ENCODE measurements at regions not wholly inside any gene's neighbourhood (a gene's known extent, or its start where the extent isn't known, plus 50 kb on each side); places are given as distances from the start of the nearest gene placed in this dataset.

DNA sequence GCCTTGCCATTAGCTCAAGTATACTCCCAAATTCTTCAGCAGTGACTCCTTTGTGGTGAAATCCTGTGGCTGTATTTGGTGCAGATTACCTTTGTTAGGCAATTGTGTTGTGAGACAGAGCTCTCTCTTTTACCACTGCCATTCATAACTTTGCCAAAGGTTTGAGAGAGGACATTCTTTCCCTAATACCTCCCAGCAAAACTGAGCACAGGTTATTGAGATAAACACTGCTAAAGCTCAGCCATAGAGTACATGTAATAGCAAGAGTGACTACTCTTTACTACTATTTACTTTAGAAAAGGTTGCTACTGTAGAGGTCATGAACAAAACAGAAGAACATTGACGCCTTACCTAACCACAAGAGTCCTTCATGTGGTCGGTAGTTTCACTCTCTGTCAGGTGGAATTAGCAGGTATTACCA lies 514.0 kb upstream of the ADAMTS5 start:
- Histone ChIP-seq H3K27ac (ENCODE audit: low read depth in 1 of 3, low read length in 2 of 3) (no peak overlapping the region), H3K36me3 (ENCODE audit: control insufficient read depth in 3 of 3, insufficient read depth in 2 of 3, low read depth in 1 of 3, low read length in 3 of 3) (no peaks in the 10 kb centered on the region), H3K4me1 (ENCODE audit: control insufficient read depth in 3 of 3, insufficient read depth in 2 of 3, low read depth in 1 of 3, low read length in 2 of 3) (no peaks in the 10 kb centered on the region), H3K4me3 (ENCODE audit: low read depth in 1 of 3, low read length in 3 of 3) (no peak overlapping the region), H3K9me3 (ENCODE audit: control insufficient read depth in 2 of 2, insufficient read depth in 1 of 2, low read depth in 1 of 2, low read length in 1 of 2) (peaks cover 0 to 4% of the 10 kb centered on the region in 2 donors), H3K27me3 (ENCODE audit: control insufficient read depth in 3 of 3, insufficient read depth in 3 of 3, low read length in 3 of 3) (no peaks in the 10 kb centered on the region)
- 54 to 63% (median 59%) methylated on average over 2 of the region's 2 CpGs for WGBS, 3 donors
- DNase-seq (peak in 1 of 2 donors; percentile 5), FAIRE-seq (no peak)

DNA sequence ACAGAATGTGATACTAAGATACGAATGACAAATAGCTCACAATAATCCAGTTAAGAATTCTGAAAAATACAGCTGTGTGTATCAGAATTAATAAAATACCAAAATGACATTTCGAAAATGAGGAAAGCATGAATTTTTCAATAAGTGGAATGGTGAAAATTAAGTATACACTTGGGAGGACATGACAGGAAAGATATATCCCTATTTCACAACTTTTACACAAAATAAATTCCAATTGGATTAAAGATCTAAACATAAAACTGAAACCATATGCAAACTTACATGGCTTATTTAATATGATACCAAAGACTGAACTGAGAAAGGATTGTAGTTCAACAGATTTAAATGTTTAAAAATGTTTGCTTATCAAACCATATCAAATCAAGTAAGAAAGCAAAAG lies 510.4 kb upstream of the ADAMTS5 start:
- Histone ChIP-seq H3K4me1 (ENCODE audit: control insufficient read depth in 3 of 3, insufficient read depth in 2 of 3, low read depth in 1 of 3, low read length in 2 of 3) (no peaks in the 10 kb centered on the region), H3K4me3 (ENCODE audit: low read depth in 1 of 3, low read length in 3 of 3) (no peak overlapping the region), H3K9me3 (ENCODE audit: control insufficient read depth in 2 of 2, insufficient read depth in 1 of 2, low read depth in 1 of 2, low read length in 1 of 2) (peaks cover 0 to 4% of the 10 kb centered on the region in 2 donors), H3K27me3 (ENCODE audit: control insufficient read depth in 3 of 3, insufficient read depth in 3 of 3, low read length in 3 of 3) (no peaks in the 10 kb centered on the region), H3K36me3 (ENCODE audit: control insufficient read depth in 3 of 3, insufficient read depth in 2 of 3, low read depth in 1 of 3, low read length in 3 of 3) (no peaks in the 10 kb centered on the region), H3K27ac (ENCODE audit: low read depth in 1 of 3, low read length in 2 of 3) (no peak overlapping the region)
- FAIRE-seq (peak; percentile 39), DNase-seq (no peak)
- WGBS, 3 donors = 62 to 77% (median 70%) methylated on average over 2 of the region's 2 CpGs

DNA sequence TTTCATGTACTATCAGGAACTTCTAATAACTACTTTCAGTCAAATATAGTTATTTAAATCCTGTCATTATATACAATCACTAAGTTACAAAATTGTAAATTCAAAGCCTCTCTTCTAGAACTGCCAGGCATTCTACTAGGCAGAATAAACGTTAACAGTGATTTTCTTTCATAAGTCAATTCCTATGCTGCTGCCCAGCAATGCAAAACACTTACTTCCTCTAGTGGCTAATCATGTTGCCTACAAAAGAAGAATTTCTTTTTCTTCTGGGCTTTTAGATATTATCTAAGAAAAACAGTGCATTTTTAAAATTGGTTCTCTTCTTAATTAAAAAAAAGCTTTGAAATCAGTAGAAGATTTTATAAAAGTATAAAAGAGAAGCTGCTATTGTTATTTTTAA lies 509.8 kb upstream of the ADAMTS5 start:
- Histone ChIP-seq H3K4me1 (ENCODE audit: control insufficient read depth in 3 of 3, insufficient read depth in 2 of 3, low read depth in 1 of 3, low read length in 2 of 3) (no peaks in the 10 kb centered on the region), H3K27me3 (ENCODE audit: control insufficient read depth in 3 of 3, insufficient read depth in 3 of 3, low read length in 3 of 3) (no peaks in the 10 kb centered on the region), H3K4me3 (ENCODE audit: low read depth in 1 of 3, low read length in 3 of 3) (no peak overlapping the region), H3K27ac (ENCODE audit: low read depth in 1 of 3, low read length in 2 of 3) (no peak overlapping the region), H3K36me3 (ENCODE audit: control insufficient read depth in 3 of 3, insufficient read depth in 2 of 3, low read depth in 1 of 3, low read length in 3 of 3) (no peaks in the 10 kb centered on the region), H3K9me3 (ENCODE audit: control insufficient read depth in 2 of 2, insufficient read depth in 1 of 2, low read depth in 1 of 2, low read length in 1 of 2) (peaks cover 0 to 4% of the 10 kb centered on the region in 2 donors)
- peak in 1 of 2 donors; percentile 8 for DNase-seq
- no peak for FAIRE-seq
- 0 to 4% (median 0%) methylated on average over 1 of the region's 1 CpG for WGBS, 3 donors

DNA sequence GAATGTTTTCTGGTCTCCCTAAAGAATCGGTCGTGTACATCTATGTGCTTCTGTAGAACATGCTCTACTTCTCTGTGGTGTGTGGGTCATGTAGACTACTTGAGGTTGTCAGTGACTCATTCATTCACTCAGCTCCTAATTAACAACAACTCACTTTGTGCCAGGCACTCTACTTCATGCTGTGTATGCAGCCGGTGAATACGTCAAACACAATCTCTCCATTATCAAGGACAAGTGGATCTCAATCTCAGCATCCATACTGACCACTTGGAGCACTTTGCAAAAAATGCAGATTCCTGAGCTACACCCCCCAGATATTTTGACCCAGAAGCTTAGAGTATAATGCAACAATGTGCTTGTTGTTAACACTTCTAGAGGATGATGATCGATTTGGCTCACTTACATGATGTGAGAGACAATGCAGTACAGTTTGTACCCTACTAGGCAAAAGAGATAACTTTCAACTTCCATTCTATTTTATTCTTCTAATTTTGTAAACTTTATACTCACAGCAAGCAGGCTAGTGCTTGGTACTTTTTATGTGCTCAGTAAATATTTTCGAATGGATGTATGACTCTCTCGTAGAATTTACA lies 508.6 kb upstream of the ADAMTS5 start:
- 88 to 89% (median 88%) methylated on average over 7 of the region's 7 CpGs for WGBS, 3 donors
- Histone ChIP-seq H3K36me3 (ENCODE audit: control insufficient read depth in 3 of 3, insufficient read depth in 2 of 3, low read depth in 1 of 3, low read length in 3 of 3) (no peaks in the 10 kb centered on the region), H3K27me3 (ENCODE audit: control insufficient read depth in 3 of 3, insufficient read depth in 3 of 3, low read length in 3 of 3) (no peaks in the 10 kb centered on the region), H3K4me3 (ENCODE audit: low read depth in 1 of 3, low read length in 3 of 3) (no peak overlapping the region), H3K27ac (ENCODE audit: low read depth in 1 of 3, low read length in 2 of 3) (no peak overlapping the region), H3K4me1 (ENCODE audit: control insufficient read depth in 3 of 3, insufficient read depth in 2 of 3, low read depth in 1 of 3, low read length in 2 of 3) (no peaks in the 10 kb centered on the region), H3K9me3 (ENCODE audit: control insufficient read depth in 2 of 2, insufficient read depth in 1 of 2, low read depth in 1 of 2, low read length in 1 of 2) (peaks cover 0 to 4% of the 10 kb centered on the region in 2 donors)
- FAIRE-seq (no peak), DNase-seq (no peak)

DNA sequence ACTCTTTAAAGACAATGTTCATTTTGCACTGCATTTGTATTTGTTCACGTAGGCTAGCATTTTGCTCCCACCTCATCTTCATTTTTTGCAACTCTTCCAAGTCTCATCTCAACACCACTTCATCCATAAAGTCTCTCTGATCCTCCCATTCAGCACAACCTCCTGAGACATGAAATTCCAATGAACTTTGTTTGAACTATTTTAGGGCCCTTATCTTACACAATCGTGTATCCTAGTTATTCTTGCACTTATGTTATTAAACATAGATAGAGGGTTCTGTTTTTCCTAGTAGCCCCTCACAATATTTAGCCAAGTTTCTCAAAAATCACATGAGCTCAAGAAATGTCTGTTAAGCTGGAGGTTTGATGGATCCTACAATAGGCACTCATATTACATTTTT lies 500.5 kb upstream of the ADAMTS5 start:
- H3K27ac ChIP-seq (ENCODE audit: low read depth in 1 of 3, low read length in 2 of 3) = no peak overlapping the region
- H3K36me3 ChIP-seq (ENCODE audit: control insufficient read depth in 3 of 3, insufficient read depth in 2 of 3, low read depth in 1 of 3, low read length in 3 of 3) = no peaks in the 10 kb centered on the region
- FAIRE-seq = no peak
- no peaks in the 10 kb centered on the region for H3K27me3 ChIP-seq (ENCODE audit: control insufficient read depth in 3 of 3, insufficient read depth in 3 of 3, low read length in 3 of 3)
- no peak for DNase-seq
- no peaks in the 10 kb centered on the region for H3K4me1 ChIP-seq (ENCODE audit: control insufficient read depth in 3 of 3, insufficient read depth in 2 of 3, low read depth in 1 of 3, low read length in 2 of 3)
- H3K4me3 ChIP-seq (ENCODE audit: low read depth in 1 of 3, low read length in 3 of 3) = no peak overlapping the region
- H3K9me3 ChIP-seq (ENCODE audit: control insufficient read depth in 2 of 2, insufficient read depth in 1 of 2, low read depth in 1 of 2, low read length in 1 of 2) = no peaks in the 10 kb centered on the region
- 51 to 56% (median 52%) methylated on average over 2 of the region's 2 CpGs for WGBS, 3 donors

DNA sequence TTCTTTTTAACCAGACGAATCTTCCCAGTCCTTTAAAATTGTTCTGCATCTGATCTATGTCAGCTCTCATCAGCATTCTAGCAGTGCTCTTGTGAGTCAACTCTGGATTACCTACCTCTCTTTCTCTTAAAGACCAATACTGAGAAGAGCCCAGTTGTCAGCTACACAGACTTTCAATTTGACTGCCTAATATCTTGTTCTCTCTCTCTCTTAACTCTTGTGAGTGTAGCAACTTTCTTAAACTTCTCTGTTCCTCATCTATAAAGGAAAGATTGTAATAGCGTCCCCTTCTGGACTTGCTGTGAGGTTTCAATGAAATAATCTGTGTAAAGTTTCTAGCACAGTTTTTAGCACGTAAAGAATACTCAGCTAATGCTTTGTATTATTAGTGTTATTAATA lies 499.3 kb upstream of the ADAMTS5 start:
- no peaks in the 10 kb centered on the region for H3K27me3 ChIP-seq (ENCODE audit: control insufficient read depth in 3 of 3, insufficient read depth in 3 of 3, low read length in 3 of 3)
- DNase-seq = no peak
- H3K9me3 ChIP-seq (ENCODE audit: control insufficient read depth in 2 of 2, insufficient read depth in 1 of 2, low read depth in 1 of 2, low read length in 1 of 2) = no peaks in the 10 kb centered on the region
- H3K4me3 ChIP-seq (ENCODE audit: low read depth in 1 of 3, low read length in 3 of 3) = no peak overlapping the region
- H3K4me1 ChIP-seq (ENCODE audit: control insufficient read depth in 3 of 3, insufficient read depth in 2 of 3, low read depth in 1 of 3, low read length in 2 of 3) = no peaks in the 10 kb centered on the region
- no peak for FAIRE-seq
- no peaks in the 10 kb centered on the region for H3K36me3 ChIP-seq (ENCODE audit: control insufficient read depth in 3 of 3, insufficient read depth in 2 of 3, low read depth in 1 of 3, low read length in 3 of 3)
- 66 to 80% (median 77%) methylated on average over 3 of the region's 3 CpGs for WGBS, 3 donors
- H3K27ac ChIP-seq (ENCODE audit: low read depth in 1 of 3, low read length in 2 of 3) = no peak overlapping the region

DNA sequence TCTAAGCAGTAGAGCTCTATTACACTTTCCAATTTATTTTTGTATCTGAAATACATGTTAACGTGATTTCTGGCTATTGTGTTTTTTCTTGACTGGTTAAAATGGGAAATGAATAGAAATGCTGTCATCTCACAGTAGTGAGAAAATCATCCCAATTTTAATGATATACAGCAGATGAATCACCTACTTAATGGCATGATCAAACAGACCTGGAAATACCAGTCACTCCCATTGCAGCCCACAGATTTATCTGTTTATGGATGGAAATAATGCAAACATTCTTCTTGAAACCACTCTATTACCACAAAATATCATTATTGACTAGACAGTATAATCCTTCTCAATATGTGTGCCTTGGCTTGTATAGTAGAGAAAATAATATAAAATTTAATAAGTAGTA lies 497.8 kb upstream of the ADAMTS5 start:
- no peak overlapping the region for H3K27ac ChIP-seq (ENCODE audit: low read depth in 1 of 3, low read length in 2 of 3)
- DNase-seq (no peak), FAIRE-seq (no peak)
- H3K27me3 ChIP-seq (ENCODE audit: control insufficient read depth in 3 of 3, insufficient read depth in 3 of 3, low read length in 3 of 3) = no peaks in the 10 kb centered on the region
- no peaks in the 10 kb centered on the region for H3K9me3 ChIP-seq (ENCODE audit: control insufficient read depth in 2 of 2, insufficient read depth in 1 of 2, low read depth in 1 of 2, low read length in 1 of 2)
- no peaks in the 10 kb centered on the region for H3K4me1 ChIP-seq (ENCODE audit: control insufficient read depth in 3 of 3, insufficient read depth in 2 of 3, low read depth in 1 of 3, low read length in 2 of 3)
- no peak overlapping the region for H3K4me3 ChIP-seq (ENCODE audit: low read depth in 1 of 3, low read length in 3 of 3)
- no peaks in the 10 kb centered on the region for H3K36me3 ChIP-seq (ENCODE audit: control insufficient read depth in 3 of 3, insufficient read depth in 2 of 3, low read depth in 1 of 3, low read length in 3 of 3)
- 65 to 93% (median 90%) methylated on average over 1 of the region's 1 CpG for WGBS, 3 donors

DNA sequence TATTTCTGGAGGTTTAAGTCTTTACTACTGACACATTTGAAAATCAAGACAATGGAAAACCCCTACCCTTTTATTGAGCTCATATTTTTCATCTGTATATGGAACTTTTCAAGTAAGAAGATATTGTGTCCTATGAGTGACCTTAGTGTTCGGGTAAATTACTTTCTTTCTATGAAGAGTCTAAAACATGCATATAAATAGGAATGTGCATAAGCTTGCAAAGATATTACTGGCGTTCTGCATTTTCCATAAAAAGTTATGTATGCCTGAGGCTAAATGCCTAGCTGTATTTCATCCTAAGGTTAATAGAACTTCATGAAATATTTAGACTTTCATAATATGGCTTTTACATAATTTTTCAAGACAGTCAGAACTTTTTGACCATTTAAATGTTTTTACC lies 495.8 kb upstream of the ADAMTS5 start:
- Histone ChIP-seq H3K36me3 (ENCODE audit: control insufficient read depth in 3 of 3, insufficient read depth in 2 of 3, low read depth in 1 of 3, low read length in 3 of 3) (no peaks in the 10 kb centered on the region), H3K4me1 (ENCODE audit: control insufficient read depth in 3 of 3, insufficient read depth in 2 of 3, low read depth in 1 of 3, low read length in 2 of 3) (no peaks in the 10 kb centered on the region), H3K27me3 (ENCODE audit: control insufficient read depth in 3 of 3, insufficient read depth in 3 of 3, low read length in 3 of 3) (no peaks in the 10 kb centered on the region), H3K9me3 (ENCODE audit: control insufficient read depth in 2 of 2, insufficient read depth in 1 of 2, low read depth in 1 of 2, low read length in 1 of 2) (no peaks in the 10 kb centered on the region), H3K4me3 (ENCODE audit: low read depth in 1 of 3, low read length in 3 of 3) (no peak overlapping the region), H3K27ac (ENCODE audit: low read depth in 1 of 3, low read length in 2 of 3) (no peak overlapping the region)
- DNase-seq = no peak
- FAIRE-seq = no peak
- 73 to 86% (median 82%) methylated on average over 2 of the region's 2 CpGs for WGBS, 3 donors

DNA sequence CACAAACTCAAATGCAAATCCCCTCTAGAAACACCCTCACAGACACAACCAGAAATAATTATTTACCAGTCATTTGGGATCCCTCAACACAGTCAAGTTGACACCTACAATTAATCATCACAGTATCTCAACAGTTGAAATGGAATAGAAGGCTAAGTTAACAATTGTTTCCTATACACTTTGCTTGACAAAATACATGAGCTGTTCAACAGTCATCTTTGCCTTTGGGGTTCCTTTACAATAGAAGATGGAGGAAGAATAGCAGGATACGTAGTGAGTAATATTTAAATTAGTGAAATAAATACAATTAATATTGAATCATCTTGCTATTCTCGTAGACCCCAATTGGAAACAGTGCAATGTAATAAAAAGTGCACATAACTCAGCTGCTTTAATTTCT lies 487.3 kb upstream of the ADAMTS5 start:
- 87 to 92% (median 88%) methylated on average over 2 of the region's 2 CpGs for WGBS, 3 donors
- Histone ChIP-seq H3K4me3 (ENCODE audit: low read depth in 1 of 3, low read length in 3 of 3) (no peak overlapping the region), H3K27me3 (ENCODE audit: control insufficient read depth in 3 of 3, insufficient read depth in 3 of 3, low read length in 3 of 3) (no peaks in the 10 kb centered on the region), H3K36me3 (ENCODE audit: control insufficient read depth in 3 of 3, insufficient read depth in 2 of 3, low read depth in 1 of 3, low read length in 3 of 3) (no peaks in the 10 kb centered on the region), H3K27ac (ENCODE audit: low read depth in 1 of 3, low read length in 2 of 3) (no peak overlapping the region), H3K9me3 (ENCODE audit: control insufficient read depth in 2 of 2, insufficient read depth in 1 of 2, low read depth in 1 of 2, low read length in 1 of 2) (no peaks in the 10 kb centered on the region), H3K4me1 (ENCODE audit: control insufficient read depth in 3 of 3, insufficient read depth in 2 of 3, low read depth in 1 of 3, low read length in 2 of 3) (peaks cover 0 to 4% (median 3%) of the 10 kb centered on the region in 3 donors)
- DNase-seq = no peak
- no peak for FAIRE-seq
